ENCODE measurements at regions not wholly inside any gene's neighbourhood (a gene's known extent, or its start where the extent isn't known, plus 50 kb on each side); places are given as distances from the start of the nearest gene placed in this dataset.

- Histone ChIP-seq H3K9ac (ENCODE audit: low read length) (no peak overlapping the region), H4K8ac (ENCODE audit: low read length) (no peak overlapping the region), H3K27me3 (ENCODE audit: control insufficient read depth in 1 of 2, insufficient read depth in 1 of 2, low read length in 2 of 2) (no peaks in the 10 kb centered on the region), H2BK15ac (ENCODE audit: low read depth, poor library complexity, severe bottlenecking) (no peak overlapping the region), H2AK5ac (ENCODE audit: low read length, severe bottlenecking) (no peak overlapping the region), H3K18ac (ENCODE audit: low read depth in 1 of 2, low read length in 2 of 2) (no peak overlapping the region), H3K14ac (ENCODE audit: low read length in 2 of 2) (no peak overlapping the region), H3K4me3 (ENCODE audit: insufficient read depth in 1 of 2, low read depth in 1 of 2, low read length in 2 of 2) (no peak overlapping the region), H2BK5ac (ENCODE audit: low read depth, low read length, poor library complexity, severe bottlenecking) (no peak overlapping the region), H3K4me2 (ENCODE audit: low read length, poor library complexity, severe bottlenecking) (no peak overlapping the region), H2BK12ac (ENCODE audit: low read length in 2 of 2) (no peak overlapping the region), H3K36me3 (ENCODE audit: control insufficient read depth in 1 of 2, insufficient read depth in 2 of 2, low read depth in 1 of 2, low read length in 2 of 2) (no peaks in the 10 kb centered on the region), H3K4ac (ENCODE audit: low read depth in 1 of 2, low read length in 2 of 2) (no peak overlapping the region), H3K9me3 (ENCODE audit: control insufficient read depth, low read length) (no peaks in the 10 kb centered on the region), H4K91ac (ENCODE audit: low read length) (no peak overlapping the region), H3K27ac (ENCODE audit: low read length, poor library complexity, severe bottlenecking) (no peak overlapping the region), H3K79me1 (replicated peaks; ENCODE audit: low read length, poor library complexity, severe bottlenecking) (no peaks in the 10 kb centered on the region), H3K4me1 (ENCODE audit: control insufficient read depth, insufficient read depth, low read depth, low read length) (no peaks in the 10 kb centered on the region), H3K23ac (ENCODE audit: low read length in 2 of 2) (no peak overlapping the region), H2AFZ (ENCODE audit: low read depth, low read length) (no peak overlapping the region), H2BK120ac (ENCODE audit: low read depth, low read length) (no peak overlapping the region)
- 84% methylated on average over 2 of the region's 3 CpGs for WGBS
- DNase-seq: no peak
Observed at GRCh38 chr18:2144811-2145210, 426.5 kb downstream of the METTL4 start.

GRCh38 chr18:2146092-2146491, 425.2 kb downstream of the METTL4 start:
- Histone ChIP-seq H3K79me1 (replicated peaks; ENCODE audit: low read length, poor library complexity, severe bottlenecking) (no peaks in the 10 kb centered on the region), H2BK12ac (ENCODE audit: low read length in 2 of 2) (no peak overlapping the region), H3K27me3 (ENCODE audit: control insufficient read depth in 1 of 2, insufficient read depth in 1 of 2, low read length in 2 of 2) (no peaks in the 10 kb centered on the region), H3K27ac (ENCODE audit: low read length, poor library complexity, severe bottlenecking) (no peak overlapping the region), H3K18ac (ENCODE audit: low read depth in 1 of 2, low read length in 2 of 2) (no peak overlapping the region), H4K91ac (ENCODE audit: low read length) (no peak overlapping the region), H3K9me3 (ENCODE audit: control insufficient read depth, low read length) (no peaks in the 10 kb centered on the region), H3K4me2 (ENCODE audit: low read length, poor library complexity, severe bottlenecking) (no peak overlapping the region), H2BK15ac (ENCODE audit: low read depth, poor library complexity, severe bottlenecking) (no peak overlapping the region), H3K4me1 (ENCODE audit: control insufficient read depth, insufficient read depth, low read depth, low read length) (no peaks in the 10 kb centered on the region), H3K9ac (ENCODE audit: low read length) (no peak overlapping the region), H3K36me3 (ENCODE audit: control insufficient read depth in 1 of 2, insufficient read depth in 2 of 2, low read depth in 1 of 2, low read length in 2 of 2) (no peaks in the 10 kb centered on the region), H3K4ac (ENCODE audit: low read depth in 1 of 2, low read length in 2 of 2) (no peak overlapping the region), H3K14ac (ENCODE audit: low read length in 2 of 2) (no peak overlapping the region), H2BK120ac (ENCODE audit: low read depth, low read length) (no peak overlapping the region), H4K8ac (ENCODE audit: low read length) (no peak overlapping the region), H3K4me3 (ENCODE audit: insufficient read depth in 1 of 2, low read depth in 1 of 2, low read length in 2 of 2) (no peak overlapping the region), H2AFZ (ENCODE audit: low read depth, low read length) (no peak overlapping the region), H3K23ac (ENCODE audit: low read length in 2 of 2) (no peak overlapping the region), H2AK5ac (ENCODE audit: low read length, severe bottlenecking) (no peak overlapping the region), H2BK5ac (ENCODE audit: low read depth, low read length, poor library complexity, severe bottlenecking) (no peak overlapping the region)
- no peak for DNase-seq
- WGBS: 25% methylated on average over 1 of the region's 2 CpGs

GRCh38 chr18:2146754-2147153, 424.6 kb downstream of the METTL4 start:
- Histone ChIP-seq H3K4me1 (ENCODE audit: control insufficient read depth, insufficient read depth, low read depth, low read length) (no peaks in the 10 kb centered on the region), H2BK15ac (ENCODE audit: low read depth, poor library complexity, severe bottlenecking) (no peak overlapping the region), H3K4me2 (ENCODE audit: low read length, poor library complexity, severe bottlenecking) (no peak overlapping the region), H3K14ac (ENCODE audit: low read length in 2 of 2) (no peak overlapping the region), H3K4ac (ENCODE audit: low read depth in 1 of 2, low read length in 2 of 2) (no peak overlapping the region), H3K18ac (ENCODE audit: low read depth in 1 of 2, low read length in 2 of 2) (no peak overlapping the region), H4K91ac (ENCODE audit: low read length) (no peak overlapping the region), H3K9me3 (ENCODE audit: control insufficient read depth, low read length) (no peaks in the 10 kb centered on the region), H3K79me1 (replicated peaks; ENCODE audit: low read length, poor library complexity, severe bottlenecking) (no peaks in the 10 kb centered on the region), H3K9ac (ENCODE audit: low read length) (peak overlapping the region; percentile 20), H3K27me3 (ENCODE audit: control insufficient read depth in 1 of 2, insufficient read depth in 1 of 2, low read length in 2 of 2) (no peaks in the 10 kb centered on the region), H3K4me3 (ENCODE audit: insufficient read depth in 1 of 2, low read depth in 1 of 2, low read length in 2 of 2) (no peak overlapping the region), H2AK5ac (ENCODE audit: low read length, severe bottlenecking) (no peak overlapping the region), H2BK120ac (ENCODE audit: low read depth, low read length) (no peak overlapping the region), H4K8ac (ENCODE audit: low read length) (no peak overlapping the region), H3K27ac (ENCODE audit: low read length, poor library complexity, severe bottlenecking) (no peak overlapping the region), H3K23ac (ENCODE audit: low read length in 2 of 2) (no peak overlapping the region), H3K36me3 (ENCODE audit: control insufficient read depth in 1 of 2, insufficient read depth in 2 of 2, low read depth in 1 of 2, low read length in 2 of 2) (no peaks in the 10 kb centered on the region), H2BK5ac (ENCODE audit: low read depth, low read length, poor library complexity, severe bottlenecking) (no peak overlapping the region), H2AFZ (ENCODE audit: low read depth, low read length) (no peak overlapping the region), H2BK12ac (ENCODE audit: low read length in 2 of 2) (no peak overlapping the region)
- DNase-seq: no peak
- WGBS: 88% methylated on average over 2 of the region's 2 CpGs

- H3K36me3 ChIP-seq (ENCODE audit: control insufficient read depth in 1 of 2, insufficient read depth in 2 of 2, low read depth in 1 of 2, low read length in 2 of 2): no peaks in the 10 kb centered on the region
- H3K4ac ChIP-seq (ENCODE audit: low read depth in 1 of 2, low read length in 2 of 2): no peak overlapping the region
- WGBS: 80% methylated on average over 5 of the region's 8 CpGs
- peak overlapping the region in 1 of 2 experiments; percentile 26 for H3K4me3 ChIP-seq (ENCODE audit: insufficient read depth in 1 of 2, low read depth in 1 of 2, low read length in 2 of 2)
- no peak overlapping the region for H3K18ac ChIP-seq (ENCODE audit: low read depth in 1 of 2, low read length in 2 of 2)
- no peak for DNase-seq
- H4K91ac ChIP-seq (ENCODE audit: low read length): no peak overlapping the region
- H3K27me3 ChIP-seq (ENCODE audit: control insufficient read depth in 1 of 2, insufficient read depth in 1 of 2, low read length in 2 of 2): no peaks in the 10 kb centered on the region
- H3K14ac ChIP-seq (ENCODE audit: low read length in 2 of 2): no peak overlapping the region
- no peak overlapping the region for H3K27ac ChIP-seq (ENCODE audit: low read length, poor library complexity, severe bottlenecking)
- H4K8ac ChIP-seq (ENCODE audit: low read length): no peak overlapping the region
- no peak overlapping the region for H2BK12ac ChIP-seq (ENCODE audit: low read length in 2 of 2)
- H2BK15ac ChIP-seq (ENCODE audit: low read depth, poor library complexity, severe bottlenecking): no peak overlapping the region
- H3K9ac ChIP-seq (ENCODE audit: low read length): peak overlapping the region; percentile 20
- no peak overlapping the region for H2BK120ac ChIP-seq (ENCODE audit: low read depth, low read length)
- no peaks in the 10 kb centered on the region for H3K9me3 ChIP-seq (ENCODE audit: control insufficient read depth, low read length)
- no peak overlapping the region for H3K23ac ChIP-seq (ENCODE audit: low read length in 2 of 2)
- H2BK5ac ChIP-seq (ENCODE audit: low read depth, low read length, poor library complexity, severe bottlenecking): no peak overlapping the region
- no peak overlapping the region for H3K4me2 ChIP-seq (ENCODE audit: low read length, poor library complexity, severe bottlenecking)
- no peak overlapping the region for H2AFZ ChIP-seq (ENCODE audit: low read depth, low read length)
- H2AK5ac ChIP-seq (ENCODE audit: low read length, severe bottlenecking): no peak overlapping the region
- H3K79me1 ChIP-seq (replicated peaks; ENCODE audit: low read length, poor library complexity, severe bottlenecking): no peaks in the 10 kb centered on the region
- no peaks in the 10 kb centered on the region for H3K4me1 ChIP-seq (ENCODE audit: control insufficient read depth, insufficient read depth, low read depth, low read length)
Observed at GRCh38 chr18:2147476-2148230, 423.7 kb downstream of the METTL4 start.
